Astrocyte of the spinal cord (primary cell): ENCODE measurements at regions not wholly inside any gene's neighbourhood (a gene's known extent, or its start where the extent isn't known, plus 50 kb on each side); places are given as distances from the start of the nearest gene placed in this dataset.

ENCODE experiments used
- DNase-seq: peaks from one replicate; pipeline ENCODE4 v3.0.0; 2011; ENCODE audit warnings: low read depth, low spot score
- H3K4me3 ChIP-seq: 2 replicates; pipeline ENCODE4 v1.5.1; 2011; ENCODE audit warnings: low read depth, mild to moderate bottlenecking, low read length, moderate library complexity
- CTCF ChIP-seq: IDR thresholded peaks from 2 replicates; pipeline ENCODE4 v1.5.1; 2012; ENCODE audit warnings: low read depth, mild to moderate bottlenecking, low read length, inconsistent platforms
- in situ Hi-C: cut with HindIII; loops from 2 replicates; pipeline ENCODE4 v1.10.0; 2017; ENCODE audit warnings: low sequenced_read_pairs

- no peak for DNase-seq
- H3K4me3 ChIP-seq: no peak overlapping the region
- TF ChIP-seq CTCF: no peak
- in situ Hi-C loops: no loop called here
Measured at GRCh38 chr14:97382616-97383226, 585.5 kb downstream of the VRK1 start.

GRCh38 chr14:97385727-97386126, 588.5 kb downstream of the VRK1 start:
- no peak overlapping the region for H3K4me3 ChIP-seq
- in situ Hi-C loops: no loop called here
- no peak for TF ChIP-seq CTCF
- no peak for DNase-seq

GRCh38 chr14:97387252-97387874, 590.2 kb downstream of the VRK1 start:
- in situ Hi-C loops: no loop called here
- TF ChIP-seq CTCF: no peak
- no peak overlapping the region for H3K4me3 ChIP-seq
- DNase-seq: no peak

- DNase-seq: no peak
- in situ Hi-C loops: no loop called here
- TF ChIP-seq CTCF: no peak
- no peak overlapping the region for H3K4me3 ChIP-seq
Measured at GRCh38 chr14:97388408-97388807, 591.2 kb downstream of the VRK1 start.

GRCh38 chr14:97390096-97390724, 593.0 kb downstream of the VRK1 start:
- no peak for DNase-seq
- in situ Hi-C loops: no loop called here
- no peak for TF ChIP-seq CTCF
- no peak overlapping the region for H3K4me3 ChIP-seq

- in situ Hi-C loops: no loop called here
- TF ChIP-seq CTCF: no peak
- DNase-seq: no peak
- H3K4me3 ChIP-seq: no peak overlapping the region
Measured at GRCh38 chr14:97393244-97393643, 596.1 kb downstream of the VRK1 start.
